Suppressor macrophage treated with lipopolysaccharide for 4 hours (primary cell): ENCODE measurements at regions not wholly inside any gene's neighbourhood (a gene's known extent, or its start where the extent isn't known, plus 50 kb on each side); places are given as distances from the start of the nearest gene placed in this dataset.
"Not testable (repeated sequence)": the region's sequence is repeated elsewhere in the genome, so short reads cannot be mapped to it uniquely, and the experiment has no call there.

ENCODE experiments used
- DNase-seq: peaks from one replicate; pipeline ENCODE4 v3.0.0-alpha.2; 2020

DNA sequence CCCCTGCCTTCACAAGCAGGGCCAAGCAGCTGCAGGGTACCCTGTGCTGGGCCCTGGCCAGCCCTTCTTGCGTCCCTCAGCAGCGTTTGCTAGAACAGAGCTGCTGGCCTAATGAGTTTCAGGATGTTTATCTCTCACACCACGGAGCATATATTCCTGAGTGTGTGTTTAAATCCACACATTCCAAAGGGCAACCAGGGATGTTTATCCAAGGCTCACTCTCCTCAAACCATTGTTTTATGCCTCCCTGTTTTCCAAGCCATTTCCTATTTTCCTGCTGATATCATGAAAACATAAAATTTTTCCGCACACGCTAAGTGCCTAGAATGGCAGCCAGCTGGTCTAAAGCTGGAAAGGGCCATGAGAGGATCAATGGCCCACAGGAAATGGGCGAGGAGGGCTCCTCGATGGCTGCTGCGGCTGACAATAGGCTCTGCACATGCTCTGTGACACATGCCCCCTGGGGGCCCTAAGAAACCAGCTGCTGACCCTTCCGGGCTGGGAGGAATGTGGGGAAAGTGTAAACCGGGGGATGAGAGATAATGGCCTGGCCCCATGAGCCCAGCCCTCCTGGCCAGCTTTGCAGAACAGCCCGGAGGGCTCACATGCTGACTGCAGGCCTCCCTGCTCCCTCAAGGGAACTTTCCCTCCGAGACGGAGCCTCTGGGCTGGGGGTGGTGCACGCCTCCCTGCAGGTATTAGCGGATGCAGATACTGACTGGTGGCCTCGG is 194.0 kb downstream of the NDUFA10 start:
- no peak for DNase-seq

DNA sequence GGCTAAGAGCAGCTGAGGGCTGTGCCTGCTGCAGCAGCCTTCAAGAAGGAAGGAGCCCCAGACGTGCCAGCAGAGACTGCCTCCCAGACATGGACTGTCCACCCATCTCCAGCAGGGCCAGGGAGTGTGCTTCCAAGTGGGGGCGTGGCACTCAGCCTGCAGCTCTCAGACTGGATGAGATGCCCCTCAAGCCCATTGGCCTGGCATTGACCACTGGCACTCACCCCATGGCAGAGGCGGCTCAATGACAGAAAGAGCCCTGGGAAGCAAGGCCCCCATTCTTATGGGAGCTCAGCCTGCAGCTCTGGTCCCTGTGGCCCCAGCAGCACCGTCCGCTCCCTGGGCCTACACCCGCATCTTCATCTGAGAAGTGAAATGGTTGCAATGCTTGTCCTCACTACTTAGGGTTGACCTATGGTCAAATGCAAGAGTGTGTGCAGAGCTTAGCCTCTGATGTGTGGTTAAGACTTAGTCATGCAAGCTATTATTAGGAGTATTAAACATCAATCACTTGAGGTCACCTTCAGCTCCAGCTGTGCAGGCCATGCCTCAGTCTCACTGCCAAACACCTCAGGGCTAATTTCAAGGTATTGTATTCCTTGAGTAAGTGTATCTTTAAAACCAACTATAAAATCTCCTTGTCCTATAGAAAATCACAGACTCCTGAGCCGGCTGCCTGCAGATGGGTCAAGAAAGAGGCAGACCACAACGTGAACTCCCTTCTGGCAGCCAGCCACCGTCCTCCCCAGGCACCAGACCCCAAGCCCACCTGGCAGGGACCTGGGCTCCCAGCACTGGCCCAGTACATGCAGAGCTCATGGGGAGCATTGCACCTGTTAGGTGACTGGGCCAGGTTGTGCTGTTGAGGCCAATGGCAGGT is 194.8 kb downstream of the NDUFA10 start:
- peak; percentile 60 for DNase-seq

DNA sequence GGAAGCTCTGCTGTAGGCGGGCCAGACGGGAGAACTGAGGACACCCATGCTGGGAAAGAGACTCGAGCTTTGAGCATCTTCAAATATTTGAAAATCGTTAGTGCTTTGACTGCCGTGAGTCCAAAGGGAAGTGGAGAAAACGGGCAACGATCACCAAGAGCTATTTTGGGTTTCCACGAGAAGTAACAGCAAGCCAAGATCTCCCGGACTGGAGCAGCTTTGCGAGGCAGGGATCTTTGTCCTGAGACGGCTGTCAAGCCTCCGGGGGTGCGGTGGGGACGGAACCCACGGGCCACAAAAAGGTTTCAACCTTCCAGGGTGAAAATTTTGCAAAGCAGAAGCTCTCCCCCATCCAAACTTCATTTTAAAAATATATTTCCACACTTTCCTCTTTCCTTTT is 195.8 kb downstream of the NDUFA10 start:
- no peak for DNase-seq

DNA sequence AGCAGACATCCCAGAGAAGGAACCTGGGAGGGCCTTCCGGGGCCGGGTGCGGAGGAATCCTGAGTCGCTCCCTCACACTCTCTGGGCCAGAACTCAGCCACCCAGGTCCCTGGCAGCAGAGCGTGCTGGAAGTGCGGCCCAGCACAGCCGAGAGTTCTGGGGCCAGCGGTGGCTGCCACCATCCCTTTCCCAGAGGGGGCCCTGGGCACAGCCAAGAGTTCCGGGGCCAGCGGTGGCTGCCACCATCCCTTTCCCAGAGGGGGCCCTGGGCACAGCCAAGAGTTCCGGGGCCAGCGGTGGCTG is 196.2 kb downstream of the NDUFA10 start:
- not testable (repeated sequence) for DNase-seq

DNA sequence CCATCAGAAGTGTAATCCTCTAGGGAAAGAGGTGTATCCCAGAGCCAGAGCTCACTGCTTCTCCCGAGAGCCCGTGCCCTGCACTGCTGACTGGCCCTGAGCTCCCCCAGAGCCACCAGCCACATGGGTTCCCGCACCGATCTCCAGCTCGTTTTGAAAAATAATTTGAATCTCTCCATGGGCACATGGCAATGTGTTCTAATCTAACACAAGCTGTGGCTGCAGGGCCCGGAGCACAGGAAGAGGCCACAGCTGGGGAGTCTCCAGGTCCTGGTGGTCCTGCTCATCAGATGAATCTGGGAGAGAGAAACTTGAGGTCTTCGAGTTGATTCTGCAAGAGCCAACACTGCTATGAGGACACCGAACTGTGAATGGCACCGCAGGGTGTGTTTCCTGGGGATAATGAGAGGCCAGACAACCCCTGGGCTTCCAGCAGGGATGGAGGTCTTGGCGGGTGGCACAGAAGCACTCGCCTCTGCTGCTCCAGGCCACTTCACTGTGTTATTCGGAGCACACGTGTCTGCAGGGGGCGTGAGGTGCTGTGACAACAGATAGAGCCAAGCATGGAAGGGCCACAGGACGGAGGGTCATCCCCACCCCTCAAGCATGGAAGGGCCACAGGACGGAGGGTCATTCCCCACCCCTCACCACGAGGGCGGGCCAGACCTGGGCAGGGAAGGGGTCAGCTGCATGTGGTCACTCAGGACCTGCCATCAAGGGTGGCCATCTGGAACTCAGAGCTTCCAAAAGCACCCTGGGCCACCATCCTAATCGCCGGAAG is 196.8 kb downstream of the NDUFA10 start:
- DNase-seq: no peak

DNA sequence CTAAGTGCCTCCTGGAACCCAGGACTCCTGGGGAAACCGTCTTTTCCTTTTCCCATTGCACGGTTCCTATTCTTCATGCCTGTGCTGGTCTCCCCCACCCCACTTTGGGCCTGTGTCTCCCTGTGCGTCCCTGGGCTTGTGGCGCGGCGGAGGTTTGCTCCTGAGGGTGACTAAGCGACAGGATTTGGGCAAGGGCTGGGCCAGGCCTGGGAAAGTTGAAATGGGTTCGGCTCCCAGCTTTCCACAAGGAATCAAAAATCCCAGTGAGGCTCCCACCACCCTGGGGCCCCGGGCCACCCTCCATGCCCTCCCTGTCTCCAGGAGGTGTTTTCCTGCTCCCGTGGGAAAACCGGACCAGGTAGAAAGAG is 197.6 kb downstream of the NDUFA10 start:
- no peak for DNase-seq

DNA sequence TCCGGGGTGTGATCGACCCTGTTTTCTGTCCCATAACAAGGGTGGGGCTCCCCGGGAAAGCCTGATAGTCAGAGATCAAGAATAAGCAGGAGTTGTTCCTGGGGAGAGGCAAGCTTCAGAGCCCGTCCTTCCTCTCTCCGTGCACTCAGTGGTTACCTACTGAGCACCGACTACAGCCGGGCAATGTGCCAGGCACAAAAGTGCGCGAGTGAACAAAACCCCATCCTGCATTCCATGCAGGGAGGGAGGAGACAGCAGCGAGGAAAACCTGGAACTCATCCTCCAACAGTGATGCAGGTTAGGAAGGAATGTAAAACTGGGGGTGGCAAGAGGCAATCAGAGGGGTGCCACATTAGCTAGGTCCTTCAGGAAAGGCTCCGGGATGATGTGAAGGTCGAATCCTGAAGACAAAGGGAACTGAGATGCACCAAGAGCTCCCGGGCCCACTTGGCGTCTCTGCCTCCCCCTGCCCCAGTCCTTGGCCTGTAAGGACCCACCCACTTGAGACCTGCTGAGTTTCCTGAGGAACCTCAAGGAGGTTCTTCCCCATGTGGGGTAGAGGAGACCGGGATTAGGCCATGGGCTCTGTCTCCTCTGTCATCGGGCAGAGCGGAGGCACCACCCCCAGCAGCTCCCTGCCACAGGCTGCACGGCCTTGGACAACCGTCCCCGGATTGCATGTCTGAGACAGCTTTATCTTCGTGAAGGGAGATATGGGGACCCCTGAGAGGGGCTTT is 198.2 kb downstream of the NDUFA10 start:
- DNase-seq: no peak

DNA sequence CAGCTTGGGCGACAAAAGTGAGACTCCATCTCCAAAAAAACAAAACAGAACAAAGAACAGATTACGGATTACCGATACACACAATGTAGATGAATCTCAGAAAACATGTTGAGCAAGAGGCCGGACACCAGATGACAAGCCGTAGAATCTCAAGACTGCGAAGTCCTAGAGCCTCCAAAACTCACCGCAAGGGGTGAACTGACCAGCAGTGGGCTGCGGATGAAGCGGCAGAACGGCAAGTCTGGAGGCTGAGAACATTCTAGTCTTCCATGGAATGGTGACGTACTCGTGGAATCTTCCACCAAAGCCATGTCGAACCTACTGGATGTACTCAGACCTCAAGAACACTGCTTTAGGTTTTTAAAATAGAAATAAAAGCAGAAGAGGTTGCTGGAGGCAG is 198.8 kb downstream of the NDUFA10 start:
- DNase-seq: no peak

DNA sequence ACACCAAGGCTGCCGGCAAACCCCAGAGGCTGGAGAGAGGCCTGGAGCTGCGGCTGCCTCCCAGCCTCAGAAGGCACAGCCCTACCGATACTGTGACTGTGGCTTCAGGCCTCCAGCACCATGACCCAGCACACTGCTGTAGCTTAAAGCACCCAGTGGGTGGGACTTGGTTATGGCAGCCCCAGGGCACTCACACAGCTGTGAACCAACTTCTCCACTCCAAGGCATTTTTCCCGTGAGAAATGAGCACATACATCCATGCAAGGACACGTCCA is 199.5 kb downstream of the NDUFA10 start:
- no peak for DNase-seq

DNA sequence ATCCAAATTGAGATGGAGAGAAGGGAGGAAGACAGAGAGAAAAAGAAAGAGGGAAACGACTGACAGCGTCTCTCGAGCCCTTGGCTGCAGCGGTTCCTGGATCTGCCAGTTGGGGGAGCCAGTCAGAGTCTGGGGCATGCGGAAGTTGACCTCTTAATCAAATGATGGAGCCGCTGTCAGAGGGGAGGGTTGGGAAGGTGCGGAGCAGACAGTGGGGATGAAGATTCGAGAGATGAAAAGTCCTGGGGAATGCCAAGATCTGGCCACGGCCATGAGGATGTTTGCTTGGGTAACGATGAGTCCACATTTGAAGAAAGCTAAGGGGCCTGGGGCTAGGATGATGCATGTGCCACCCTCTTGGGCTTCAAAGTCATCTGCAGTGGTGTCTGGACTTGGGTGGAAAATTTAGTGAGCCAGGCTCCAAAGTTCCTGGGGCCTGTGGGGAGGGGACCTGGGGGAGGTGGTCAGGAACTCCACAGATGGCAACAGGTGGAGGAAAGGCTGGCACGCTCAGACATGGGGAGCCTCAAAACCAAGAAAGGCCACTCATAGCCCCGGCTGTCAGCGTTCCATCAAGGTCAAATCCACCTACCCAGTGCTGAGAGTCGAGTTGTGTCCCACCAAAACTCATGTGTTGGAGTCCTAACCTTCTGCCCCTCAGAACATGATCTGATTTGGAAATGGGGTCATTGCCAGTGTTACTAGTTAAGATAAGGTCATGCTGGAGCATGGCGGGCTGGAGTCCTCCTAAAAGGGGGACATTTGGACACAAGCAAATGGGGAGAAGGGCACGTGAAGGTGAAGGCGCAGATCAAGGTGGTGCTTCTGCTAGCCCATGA is 200.1 kb downstream of the NDUFA10 start:
- no peak for DNase-seq

DNA sequence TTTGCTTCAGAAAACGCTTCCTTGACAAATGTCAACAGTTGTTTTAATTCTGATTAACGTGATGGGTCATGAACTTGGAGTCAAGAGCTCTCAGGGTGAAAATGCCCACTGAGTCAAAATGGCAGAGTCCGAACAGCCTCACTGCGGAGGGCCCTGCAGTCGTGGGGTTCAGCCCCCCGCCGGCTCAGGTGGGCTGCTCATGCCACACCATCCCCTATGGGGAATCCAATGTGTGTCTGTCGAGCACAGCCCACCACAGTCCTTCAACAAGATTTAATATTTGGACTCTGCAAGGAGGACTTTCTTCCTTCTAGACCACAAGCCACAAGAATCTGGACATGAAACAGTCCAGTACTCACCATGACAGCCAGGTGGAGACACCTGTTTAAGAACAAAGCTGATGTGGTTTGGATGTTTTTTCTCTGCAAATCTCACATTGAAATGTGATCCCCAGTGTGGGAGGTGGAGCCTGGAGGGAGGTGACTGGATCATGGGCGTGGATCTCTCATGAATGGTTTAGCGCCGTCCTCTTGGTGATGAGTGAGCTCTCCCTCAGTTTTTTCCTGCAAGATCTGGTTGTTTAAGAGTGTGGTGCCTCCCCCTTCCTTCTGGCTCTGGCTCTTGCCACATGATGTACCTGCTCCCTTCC is 201.0 kb downstream of the NDUFA10 start:
- no peak for DNase-seq

DNA sequence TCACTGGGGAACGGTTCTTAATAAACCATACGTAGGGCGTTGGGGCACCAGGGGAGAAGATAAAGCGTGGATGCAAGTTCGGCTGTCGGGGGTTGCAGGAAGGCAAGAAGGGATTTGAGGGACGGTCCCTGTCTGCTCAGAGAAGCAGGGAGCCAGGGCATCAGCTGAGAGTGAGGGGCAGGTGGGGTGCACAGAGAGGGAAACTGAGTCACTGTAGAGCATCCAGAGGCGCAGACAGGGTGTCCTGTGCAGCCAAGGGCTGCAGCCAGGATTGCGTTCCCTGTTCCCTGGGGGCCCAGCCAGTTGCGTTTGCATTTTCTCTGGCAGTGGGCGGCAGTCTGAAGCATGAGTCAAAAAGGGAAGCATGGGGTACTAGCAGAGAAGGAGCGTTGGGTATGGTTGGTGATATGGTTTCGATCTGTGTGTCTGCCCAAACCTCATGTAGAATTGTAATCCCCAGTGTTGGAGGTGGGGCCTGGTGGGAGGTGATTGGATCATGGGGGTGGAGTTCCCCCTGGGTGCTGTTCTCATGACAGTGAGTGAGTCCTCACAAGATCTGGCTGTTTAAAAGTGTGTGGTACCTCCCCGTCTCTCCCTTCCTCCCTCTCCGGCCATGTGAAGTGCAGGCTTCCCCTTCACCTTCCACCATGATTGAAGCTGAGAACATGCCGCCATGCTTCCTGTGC is 202.9 kb downstream of the NDUFA10 start:
- DNase-seq: peak; percentile 79

DNA sequence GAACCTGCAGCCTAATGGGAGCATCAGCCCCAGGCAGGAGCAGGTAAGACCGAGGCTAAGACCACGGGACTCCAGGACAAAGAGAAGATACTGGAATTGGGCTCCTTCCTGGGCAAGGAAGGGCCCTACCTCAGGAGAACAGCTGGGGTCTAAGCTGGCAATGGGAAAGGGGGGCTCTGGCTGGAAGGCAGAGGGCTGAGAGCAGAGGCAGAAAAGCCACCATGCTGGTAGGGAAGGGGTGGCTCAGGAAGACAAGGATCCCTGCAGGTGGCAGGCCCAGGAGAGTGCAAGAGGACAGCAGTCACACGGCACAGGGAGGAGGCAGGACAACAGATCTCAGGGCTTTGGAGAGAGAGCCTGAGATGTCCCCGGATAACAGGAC is 203.5 kb downstream of the NDUFA10 start:
- no peak for DNase-seq

DNA sequence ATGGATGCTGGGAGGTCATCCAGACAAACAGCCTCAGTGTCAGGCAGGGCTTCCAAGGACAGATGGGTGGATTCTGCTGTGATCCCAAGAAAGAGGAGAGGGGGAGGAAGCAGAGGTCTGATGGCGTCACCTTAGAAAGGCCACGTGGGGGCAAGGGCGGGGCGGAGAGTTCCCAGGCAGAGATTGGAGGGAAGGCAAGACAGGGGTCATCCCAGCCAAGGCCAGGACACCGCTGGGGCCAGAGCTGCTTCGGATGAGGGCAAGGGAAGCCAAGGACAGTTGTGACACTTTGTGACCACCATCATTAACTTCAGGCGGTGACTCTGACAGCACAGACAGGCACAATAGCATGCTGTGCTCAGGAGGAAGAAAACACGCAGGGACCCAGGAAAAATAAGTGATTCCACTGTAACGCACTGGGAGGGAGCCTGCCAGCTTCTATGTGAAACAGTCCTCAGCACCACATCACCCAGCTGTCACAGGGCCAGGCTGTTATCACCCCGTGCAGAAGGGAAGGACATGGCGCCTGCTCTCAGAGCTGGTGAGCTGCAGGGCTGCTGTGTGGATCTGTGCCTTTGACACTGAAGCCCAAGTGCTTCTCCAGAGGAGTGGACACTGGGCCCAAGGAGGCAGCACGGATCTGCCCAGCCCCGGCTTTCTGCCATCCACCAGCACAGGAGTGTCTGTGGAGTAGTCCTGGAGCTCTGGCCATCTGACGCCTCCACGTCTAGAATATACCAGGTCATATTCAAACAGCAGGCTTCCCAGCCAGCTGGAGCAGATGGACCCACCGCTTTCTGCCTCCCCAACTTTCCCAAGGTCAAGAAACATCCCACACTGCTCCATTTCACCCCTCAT is 204.1 kb downstream of the NDUFA10 start:
- no peak for DNase-seq

DNA sequence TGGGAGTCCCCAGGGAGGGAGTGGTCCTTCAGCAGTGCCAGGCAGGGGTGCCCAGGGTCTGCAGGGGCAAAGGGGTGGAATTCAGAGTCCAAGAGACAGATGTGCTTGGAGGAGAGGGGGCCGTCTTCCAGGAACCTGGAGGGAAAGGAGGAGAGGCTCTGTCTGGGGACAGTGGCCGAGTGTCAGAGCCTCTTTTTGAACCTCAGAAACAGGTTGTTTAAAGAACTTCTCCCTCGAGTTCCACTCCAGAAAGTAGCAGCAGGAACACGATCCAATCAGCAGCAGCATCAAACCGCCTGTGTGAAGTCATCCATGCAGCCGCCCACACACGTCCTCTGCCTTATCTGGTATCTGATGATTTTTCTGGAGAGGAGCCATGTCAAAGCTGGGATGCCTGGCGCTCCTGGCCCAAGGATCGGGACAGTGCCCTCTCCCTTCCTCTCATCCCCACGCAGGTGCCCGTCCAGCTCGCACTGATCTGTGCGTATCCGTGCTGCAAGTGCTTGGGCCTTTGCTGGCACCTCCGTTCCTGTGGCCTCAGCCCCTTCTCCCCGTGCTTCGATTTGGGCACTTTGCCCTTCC is 205.1 kb downstream of the NDUFA10 start:
- DNase-seq: no peak

DNA sequence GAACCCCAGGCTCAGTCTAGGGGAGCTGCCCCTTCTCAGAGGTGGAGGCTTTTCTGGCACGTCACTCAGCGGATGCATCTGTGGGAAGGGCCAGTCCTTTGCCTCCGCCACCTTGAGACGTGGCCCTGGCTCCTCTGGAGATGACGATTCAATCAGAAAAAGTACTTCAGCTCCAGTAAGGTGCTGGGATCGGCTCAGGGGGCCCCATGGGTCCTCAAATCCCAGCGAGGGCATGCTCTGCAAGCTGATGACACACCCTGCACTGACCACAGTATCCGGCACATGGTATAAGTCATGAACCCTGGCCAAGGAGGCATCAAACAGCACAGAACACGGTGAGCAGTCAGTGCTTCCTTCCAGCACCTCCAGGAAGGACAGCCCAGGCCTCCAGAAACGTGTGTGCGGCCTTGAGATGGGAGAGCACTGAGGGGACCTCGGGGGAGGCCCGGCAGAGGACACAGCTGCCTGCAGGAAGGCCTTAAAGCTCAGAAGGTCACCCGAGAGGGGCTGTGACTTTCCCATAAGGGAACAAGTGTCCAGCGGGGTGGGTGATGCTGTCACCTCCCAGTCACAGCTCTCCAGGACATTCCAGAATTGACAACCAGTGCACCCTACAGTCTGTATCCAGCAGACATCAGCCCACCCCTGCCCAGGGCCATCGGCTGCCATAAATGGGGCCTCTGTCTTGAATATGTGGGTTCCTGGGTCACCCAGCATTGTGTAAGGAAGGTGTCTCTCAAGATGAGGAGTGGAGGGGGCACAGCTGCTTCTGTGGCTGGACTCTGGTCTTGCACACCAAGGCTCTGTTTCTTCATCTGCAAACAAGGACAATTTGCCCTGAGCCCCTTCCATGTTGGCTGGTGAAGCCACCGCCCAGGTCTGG is 205.8 kb downstream of the NDUFA10 start:
- DNase-seq: no peak

DNA sequence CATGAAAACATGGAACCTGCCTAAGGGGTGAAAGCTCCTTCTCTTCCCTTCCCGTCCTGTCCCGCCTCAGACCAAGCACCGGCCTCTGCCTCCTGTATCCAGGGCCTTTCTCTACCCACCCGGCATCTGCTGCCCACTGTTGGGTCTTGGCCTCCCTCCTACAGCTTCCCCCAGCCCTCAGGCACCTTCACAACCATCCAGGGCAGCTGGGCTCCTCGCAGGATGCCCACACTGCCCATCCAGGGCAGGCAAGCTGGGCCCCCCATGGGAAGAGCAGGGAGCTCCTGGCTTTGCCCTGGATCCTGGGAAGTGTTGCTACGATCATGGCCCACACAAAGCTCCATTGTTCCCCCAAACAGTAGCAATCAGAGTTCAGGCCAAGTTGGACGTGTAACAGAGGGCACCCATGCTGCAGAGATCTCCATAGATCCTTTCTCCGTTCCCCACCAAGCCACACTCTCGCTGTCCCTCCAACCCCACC is 206.6 kb downstream of the NDUFA10 start:
- no peak for DNase-seq

DNA sequence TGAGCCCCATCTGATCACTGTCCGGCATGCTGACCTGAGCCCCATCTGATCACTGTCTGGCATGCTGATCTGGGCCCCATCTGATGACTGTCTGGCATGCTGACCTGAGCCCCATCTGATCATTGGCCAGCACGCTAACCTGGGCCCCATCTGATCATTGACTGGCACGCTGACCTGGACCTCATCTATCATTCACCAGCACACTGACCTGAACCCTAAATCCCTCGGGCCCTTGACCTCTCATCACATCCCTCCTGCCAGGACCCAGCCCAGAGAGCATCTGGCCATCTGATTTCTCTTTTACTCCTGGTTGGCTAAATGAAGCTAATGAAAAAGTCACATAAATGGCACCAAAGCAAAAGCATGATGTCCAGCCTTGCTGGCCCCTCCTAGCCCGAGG is 207.1 kb downstream of the NDUFA10 start:
- DNase-seq: no peak
